Stimulated activated CD4-positive, alpha-beta T cell treated with anti-CD3 and anti-CD28 coated beads, Interleukin-1b, Interleukin-23, amount 100 ng/mL, for 24 hours (primary cell): ENCODE measurements at regions not wholly inside any gene's neighbourhood (a gene's known extent, or its start where the extent isn't known, plus 50 kb on each side); places are given as distances from the start of the nearest gene placed in this dataset.
"Not testable (repeated sequence)": the region's sequence is repeated elsewhere in the genome, so short reads cannot be mapped to it uniquely, and the experiment has no call there.

Source experiments
- DNase-seq, 4 experiments: peaks; one replicate each; pipeline ENCODE4 v3.0.0-alpha.2; 2020; ENCODE audit warnings: low read depth in 4 of 4, low spot score in 1 of 4

DNA sequence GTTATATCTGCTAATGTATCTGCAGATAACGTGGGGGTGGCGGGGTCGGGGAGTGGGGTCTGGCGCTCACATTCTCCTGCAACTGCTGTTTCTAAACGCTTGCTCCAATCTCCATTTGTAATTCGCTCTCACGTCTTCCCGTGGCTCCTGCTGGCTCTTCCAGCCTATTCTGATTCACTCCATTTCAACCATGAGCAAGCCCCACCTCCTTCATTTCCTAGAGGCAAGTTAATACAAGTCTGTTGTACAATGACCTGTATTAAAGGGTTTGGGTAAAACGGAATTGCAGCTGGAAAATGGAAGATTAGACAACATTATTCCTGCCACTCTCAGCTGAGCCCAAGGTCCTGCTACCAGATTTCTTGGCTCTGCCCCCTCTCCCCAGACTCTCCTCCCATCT, 132.3 kb downstream of the CSNK2A3 start:
- no peak for DNase-seq

DNA sequence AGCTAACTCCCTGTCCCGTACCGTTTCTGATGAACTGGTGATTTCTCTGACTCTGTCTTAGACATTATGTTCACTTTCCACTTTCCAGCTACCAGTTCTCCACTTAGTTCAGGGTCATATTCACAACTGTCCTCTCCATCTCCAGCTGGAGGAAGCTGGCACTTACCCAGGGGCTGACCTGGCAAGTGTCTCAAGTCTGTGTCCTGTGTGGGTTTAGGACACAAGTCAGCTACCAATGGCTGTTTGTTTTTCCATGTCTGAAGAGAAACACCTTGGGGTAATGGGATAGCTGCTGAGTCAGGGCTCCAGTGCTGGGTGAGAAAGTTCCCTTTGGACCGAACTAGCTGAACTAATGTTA, 134.4 kb downstream of the CSNK2A3 start:
- DNase-seq, result no peak

DNA sequence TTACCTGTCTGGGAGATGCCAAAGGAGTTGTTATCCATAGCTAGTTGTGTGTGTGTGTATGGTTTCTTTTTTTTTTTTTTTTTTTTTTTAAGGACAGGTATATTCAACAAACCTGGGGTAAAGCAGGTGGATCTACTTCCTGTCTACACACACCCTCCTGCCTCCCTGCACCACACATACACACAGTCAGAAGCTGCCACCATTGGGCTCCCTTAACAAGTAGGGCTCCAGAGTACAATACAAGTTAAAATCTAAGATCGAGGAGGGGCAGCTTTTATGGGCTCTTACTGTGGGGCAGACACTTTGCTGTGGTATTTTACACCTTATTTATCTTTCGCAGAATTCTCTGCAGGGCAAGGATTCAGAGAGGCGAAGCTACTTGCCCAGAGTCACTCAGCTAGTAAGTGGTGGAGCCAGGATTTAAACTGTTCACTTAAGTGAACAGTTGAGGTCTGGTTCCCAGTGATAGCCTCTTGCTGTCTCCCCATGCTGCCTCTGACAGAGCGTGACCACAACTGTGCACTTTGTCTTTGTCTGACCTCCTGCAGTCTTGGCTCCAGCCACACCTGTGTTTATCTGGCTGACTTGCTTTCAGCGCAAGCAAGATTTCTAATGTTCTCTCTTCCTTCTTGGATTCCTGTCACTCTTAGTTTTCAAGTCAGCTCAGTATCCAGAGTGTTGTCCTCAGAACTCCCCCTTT, 135.0 kb downstream of the CSNK2A3 start:
- DNase-seq, result no peak

DNA sequence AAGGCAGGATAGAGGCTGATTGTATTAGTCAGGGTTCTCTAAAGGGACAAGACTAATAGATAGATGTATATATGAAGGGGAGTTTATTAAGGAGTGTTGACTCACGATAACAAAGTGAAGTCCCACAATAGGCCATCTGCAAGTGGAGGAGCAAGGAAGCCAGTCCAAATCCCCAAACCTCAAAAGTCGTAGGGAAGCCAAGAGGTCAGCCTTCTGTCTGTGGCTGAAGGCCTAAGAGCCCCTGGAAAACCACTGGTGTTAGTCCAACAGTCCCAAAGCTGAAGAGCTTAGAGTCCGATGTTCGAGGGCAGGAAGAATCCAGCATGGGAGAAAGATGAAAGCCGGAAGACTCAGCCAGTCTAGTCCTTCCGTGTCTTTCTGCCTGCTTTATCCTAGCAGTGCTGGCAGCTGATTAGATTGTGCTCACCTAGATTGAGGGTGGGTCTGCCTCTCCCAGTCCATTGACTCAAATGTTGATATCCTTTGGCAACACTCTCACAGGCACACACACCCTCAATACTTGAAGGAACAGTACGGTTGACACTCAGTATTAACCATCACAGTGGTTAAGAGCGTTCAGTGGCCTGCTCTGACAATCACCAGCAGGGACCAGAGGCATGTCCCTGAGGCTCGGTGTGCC, 135.6 kb downstream of the CSNK2A3 start:
- DNase-seq, result no peak

DNA sequence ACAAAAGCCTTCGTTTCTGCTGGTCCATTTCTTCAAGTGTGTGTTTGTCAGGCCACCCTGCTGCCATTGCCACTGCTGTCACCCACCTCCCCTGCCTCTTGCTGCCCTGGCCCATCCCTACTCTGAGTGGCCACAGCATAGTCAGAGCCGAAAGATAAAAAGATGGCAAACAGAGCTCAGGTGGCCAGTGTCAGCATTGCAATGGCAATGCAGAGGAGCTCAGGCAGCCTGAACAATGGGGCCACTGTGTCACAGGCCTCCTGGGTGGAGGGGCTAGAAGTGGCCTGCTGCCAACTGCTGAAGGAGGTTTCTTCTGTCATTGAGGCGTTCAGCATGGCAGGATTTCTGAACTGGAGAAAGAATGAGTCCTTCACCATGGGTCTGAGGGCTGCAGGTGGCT, 137.1 kb downstream of the CSNK2A3 start:
- DNase-seq, result no peak

DNA sequence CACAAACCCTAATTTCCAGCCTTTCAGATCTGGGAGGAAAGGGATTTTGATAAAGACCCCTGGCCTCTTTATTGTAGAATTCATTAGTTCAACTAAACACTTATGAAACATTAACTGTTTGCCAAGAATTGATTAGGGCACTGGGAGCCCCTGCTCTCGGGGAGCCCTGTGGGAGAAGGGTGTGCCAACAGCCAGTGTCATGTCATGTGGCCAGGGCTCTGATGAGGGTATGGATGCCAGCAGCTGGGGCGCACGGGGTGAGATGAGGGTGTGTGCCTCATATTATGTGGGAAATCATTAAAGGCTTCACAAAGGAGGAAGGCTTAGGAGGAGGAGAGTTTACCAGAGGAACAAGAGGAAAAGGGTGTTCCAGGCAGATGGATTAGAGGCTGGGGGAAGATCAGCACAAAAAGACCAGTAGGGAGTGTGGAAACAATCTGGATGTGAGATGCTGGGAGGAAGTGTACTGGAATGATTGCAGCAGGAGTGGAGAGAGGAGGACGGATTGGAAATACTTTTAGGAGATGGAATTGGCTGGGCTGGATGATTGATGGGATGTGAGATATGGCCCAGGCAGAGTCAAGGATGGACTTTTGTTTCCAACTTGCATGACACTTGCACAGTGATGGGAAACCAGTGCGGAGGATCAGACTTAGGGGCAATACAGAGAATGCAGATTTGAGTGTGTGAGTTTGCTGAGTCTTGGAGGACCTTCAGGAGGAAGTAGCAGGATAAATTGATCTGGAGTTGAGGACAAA, 137.8 kb downstream of the CSNK2A3 start:
- DNase-seq, result no peak

DNA sequence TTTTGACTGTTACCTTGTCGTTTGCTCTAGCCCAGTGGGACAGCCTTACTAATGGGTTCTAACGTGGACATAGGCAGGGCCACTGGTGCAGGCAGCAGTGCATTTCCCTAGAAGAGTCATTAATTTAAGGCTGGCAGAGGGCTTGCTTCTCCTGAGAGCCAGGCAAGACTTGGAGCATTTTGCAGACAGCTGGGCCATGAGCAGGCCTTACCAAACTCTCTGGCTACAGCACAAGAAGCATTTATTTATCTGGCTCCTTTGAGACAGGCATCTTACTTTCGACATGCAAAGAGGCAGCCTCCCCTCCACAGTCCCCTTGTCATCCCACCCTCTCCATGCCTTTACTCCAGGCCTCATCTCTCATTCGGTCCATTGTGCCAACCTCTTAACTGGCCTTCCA, 139.9 kb downstream of the CSNK2A3 start:
- no peak for DNase-seq

DNA sequence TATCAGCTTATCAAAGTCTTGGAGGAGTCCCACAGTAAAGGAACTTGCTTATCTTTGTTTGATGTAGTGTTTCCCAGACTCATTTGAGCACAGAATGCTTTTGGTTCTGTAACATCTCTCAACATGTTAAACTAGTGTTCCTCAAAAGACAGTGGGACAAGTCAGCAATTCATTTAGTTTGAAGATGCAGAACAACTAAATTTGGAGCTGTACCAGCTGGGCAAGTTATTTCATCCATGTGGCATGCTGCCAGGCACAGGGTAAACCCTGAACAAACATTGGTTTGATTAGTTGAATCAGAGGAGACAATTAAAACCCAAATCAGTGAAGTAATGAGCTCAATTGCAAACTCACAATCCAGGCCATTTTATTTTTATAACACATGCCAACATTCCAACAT, 141.2 kb downstream of the CSNK2A3 start:
- DNase-seq, result no peak

DNA sequence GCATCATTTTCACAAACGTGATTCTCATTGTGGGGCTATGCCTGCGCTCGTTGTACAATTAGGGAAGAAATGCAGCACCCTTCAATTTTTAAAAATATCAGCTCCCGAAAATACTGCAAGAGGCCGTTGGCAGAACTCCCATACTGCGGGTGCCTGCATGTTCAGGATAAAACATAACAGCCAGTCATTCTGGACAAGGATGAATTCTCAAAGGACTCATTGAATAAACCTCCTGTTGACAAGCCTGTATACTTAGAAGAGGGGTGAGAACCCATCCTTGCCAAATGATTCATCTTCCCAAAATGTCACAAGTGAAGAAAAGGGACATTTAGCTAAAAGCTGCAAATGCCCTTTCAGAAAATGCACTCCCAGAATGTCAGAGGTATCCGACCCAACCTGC, 141.9 kb downstream of the CSNK2A3 start:
- no peak for DNase-seq

DNA sequence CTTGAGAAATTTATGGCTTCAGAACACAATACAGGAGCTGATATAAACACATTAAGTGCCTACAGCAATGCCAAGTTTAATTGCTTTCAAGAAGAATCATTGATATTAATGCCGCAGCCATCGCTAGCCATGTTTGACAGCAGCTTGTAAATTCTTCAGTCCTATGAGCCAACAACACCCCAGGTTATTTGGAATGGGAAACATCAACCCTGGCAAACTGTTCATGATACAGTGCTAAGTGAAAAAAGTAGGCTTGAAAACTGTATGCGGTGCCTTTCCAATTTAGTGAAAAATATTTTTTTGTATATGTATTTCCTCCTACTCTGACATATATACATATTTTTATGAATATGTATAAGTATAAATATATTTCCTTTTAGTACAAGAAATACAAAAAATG, 142.6 kb downstream of the CSNK2A3 start:
- no peak for DNase-seq

DNA sequence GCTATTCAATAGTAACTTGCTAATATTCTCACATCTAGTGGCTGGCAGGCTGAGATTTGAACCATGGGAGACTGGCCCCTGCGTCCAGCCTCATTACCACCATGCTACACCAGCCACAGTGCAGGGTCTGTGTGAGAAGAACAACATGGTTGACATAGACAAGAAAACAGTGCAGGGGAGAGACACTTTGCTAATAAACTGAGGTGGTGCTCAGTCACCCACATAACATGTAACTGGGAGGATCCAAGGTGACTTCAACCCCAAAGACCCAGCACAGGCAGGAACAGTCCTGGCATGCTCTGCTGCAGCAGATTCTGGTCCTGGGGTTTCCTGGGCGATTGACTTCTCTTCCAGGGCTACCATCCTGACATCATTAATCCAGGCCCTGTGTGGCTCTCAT, 143.1 kb downstream of the CSNK2A3 start:
- DNase-seq, result no peak

DNA sequence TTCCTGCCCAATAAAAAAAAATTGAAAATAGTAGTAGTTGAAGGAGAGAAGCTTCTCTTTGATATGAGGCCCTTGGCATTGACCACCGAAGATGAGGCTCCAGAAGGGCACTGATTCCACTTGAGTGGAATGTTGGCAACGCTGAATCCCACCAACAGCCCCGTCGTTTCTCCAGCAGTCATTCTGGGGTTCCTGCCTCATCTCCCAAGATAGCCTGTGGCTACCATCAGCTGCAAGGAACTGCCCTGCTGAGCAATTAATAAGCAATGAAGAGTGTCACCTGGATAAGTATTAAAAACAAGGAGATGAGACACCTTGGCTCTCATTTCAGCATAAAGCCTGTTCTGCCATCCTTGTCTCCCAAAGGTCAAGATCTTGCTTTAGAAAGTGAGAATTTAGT, 144.1 kb downstream of the CSNK2A3 start:
- no peak for DNase-seq

DNA sequence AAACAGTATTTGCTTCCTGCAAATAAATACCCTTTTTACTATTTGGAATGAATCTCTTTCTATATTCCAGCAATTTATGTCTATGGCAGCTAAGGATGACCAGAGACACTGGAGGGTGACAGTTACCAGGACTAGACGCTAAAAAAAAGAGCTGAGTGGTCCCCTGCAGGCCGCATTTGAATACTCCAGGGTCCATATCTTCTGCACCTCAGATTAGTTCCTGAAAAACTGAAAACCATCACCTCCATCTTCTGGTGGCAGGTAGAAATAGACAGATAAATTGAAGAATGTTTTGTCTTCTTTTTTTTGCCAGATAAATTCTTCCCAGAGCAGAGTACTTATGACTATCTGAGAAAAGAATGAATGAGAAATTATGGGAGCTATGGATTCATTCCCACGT, 145.6 kb downstream of the CSNK2A3 start:
- DNase-seq, result no peak

DNA sequence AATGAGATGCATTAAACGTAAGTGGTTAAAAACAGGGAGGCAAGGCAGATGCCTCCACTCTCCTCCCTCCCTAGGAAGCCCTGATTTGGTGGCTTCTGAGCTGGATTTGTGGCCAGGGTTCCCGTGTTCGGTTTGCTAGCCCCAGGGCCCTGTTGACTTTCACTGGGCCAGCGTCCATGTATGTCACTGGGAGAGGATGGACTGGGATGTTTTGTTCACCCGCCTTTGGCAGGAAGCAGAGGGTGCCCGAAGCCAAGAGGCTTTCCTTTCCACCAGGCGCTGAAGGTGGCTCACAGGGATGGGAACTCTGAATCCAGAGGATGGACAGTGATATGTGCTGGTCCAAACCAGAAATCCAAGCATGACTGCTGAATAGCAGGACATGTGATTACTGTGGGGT, 146.6 kb downstream of the CSNK2A3 start:
- DNase-seq, result no peak

DNA sequence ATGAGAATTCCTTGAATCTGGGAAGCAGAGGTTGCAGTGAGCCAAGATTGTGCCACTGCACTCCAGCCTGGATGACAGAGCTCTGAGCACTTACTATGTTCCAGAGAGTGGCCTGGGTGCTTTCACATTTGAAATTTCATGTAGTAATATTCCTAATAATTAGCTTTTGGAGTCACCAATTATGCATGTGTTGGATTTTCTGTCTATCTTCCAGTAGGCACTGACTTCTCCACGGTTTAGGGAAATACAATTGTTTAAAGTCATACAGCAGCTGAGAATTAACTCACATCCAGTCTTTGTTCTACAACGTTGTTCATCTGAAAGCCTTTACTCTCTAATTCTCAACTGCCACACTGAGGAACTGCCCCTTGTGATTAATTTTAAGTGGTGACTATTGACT, 150.2 kb downstream of the CSNK2A3 start:
- no peak for DNase-seq

DNA sequence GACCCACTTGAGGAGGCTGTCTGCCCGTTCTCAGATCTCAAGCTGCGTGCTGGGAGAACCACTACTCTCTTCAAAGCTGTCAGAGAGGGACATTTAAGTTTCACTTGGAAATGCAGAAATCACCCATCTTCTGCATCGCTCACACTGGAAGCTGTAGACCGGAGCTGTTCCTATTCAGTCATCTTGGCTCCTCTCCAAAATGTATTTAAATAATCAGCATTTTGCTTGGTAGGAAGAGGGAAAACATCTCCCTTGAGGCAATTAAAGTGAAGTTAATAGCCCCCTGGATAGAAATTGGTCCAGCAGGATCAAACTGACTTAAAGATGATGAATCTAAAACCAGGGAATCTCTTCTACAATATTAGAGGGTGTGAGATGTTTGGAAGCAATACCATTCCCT, 151.7 kb downstream of the CSNK2A3 start:
- DNase-seq, result not testable (repeated sequence)

DNA sequence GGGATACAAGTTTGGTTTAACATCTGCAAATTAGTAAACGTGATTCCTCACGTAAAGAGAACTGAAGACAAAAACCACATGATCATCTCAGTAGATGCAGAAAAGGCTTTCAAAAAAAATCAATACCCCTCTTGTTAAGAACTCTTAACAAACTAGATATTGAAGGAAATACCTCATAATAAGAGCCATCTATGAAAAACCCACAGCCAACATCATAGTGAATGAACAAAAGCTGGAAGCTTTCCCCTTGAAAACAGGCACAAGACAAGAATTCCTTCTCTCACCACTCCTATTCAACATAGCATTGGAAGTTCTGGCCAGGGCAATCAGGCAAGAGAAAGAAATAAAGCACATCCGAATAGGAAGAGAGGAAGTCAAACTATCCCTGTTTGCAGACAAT, 160.5 kb downstream of the CSNK2A3 start:
- no peak for DNase-seq

DNA sequence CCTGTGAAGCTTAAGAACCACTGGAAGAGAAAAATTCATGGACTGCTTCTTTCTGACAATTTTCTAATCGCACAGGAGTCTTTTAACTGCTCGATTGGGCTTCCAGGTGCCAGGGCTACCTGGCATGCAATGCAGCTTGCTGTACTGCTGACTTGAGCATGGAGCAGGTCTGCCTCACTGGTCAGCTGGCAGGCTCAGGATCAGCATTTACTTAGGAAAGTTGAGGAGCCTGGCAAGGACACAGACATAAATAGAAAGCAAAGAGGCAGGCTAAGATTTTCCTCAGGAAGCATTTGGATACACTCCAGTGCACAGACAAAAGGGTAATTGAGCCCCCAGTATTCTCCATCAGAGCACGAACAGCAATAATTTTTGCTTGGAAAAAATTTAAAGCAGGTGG, 163.5 kb downstream of the CSNK2A3 start:
- no peak for DNase-seq

DNA sequence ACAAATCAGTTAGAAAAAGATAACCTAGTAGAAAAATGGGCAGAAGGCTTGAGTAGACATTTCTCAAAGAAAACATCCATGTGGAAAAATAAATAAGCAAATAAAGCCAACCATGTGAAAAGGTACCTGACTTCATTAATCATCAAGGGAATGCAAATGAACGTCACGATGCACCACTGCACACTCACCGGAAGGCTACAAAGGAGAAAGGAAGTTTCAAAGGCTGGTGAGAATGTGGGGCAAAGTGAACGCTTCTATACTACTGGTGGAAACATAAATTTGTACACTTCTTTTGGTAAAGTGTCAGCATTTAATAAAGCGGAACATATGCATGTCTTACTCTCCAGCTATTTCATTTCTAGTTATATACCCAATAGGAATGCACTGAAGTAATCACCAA, 166.8 kb downstream of the CSNK2A3 start:
- no peak for DNase-seq

DNA sequence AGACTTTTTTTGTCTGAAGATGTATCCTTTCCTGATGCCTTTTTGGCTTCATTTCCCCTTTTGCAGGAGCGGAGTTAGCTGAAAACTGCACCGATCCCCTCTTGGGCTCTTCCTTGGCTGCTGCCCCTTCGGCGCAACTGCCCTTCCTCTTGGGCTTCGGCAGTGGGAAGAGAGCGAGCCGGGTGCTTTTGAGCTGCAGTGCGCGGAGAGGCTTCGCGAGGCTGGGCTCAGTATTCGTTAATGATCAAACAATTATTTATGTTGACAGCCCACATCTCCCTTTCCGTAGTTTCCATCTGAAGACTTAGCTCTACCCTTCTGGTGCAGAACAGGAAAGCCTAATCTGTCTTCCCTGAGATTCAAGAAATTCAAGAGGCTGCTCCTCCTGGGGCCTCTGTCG, 170.8 kb downstream of the CSNK2A3 start:
- no peak for DNase-seq

DNA sequence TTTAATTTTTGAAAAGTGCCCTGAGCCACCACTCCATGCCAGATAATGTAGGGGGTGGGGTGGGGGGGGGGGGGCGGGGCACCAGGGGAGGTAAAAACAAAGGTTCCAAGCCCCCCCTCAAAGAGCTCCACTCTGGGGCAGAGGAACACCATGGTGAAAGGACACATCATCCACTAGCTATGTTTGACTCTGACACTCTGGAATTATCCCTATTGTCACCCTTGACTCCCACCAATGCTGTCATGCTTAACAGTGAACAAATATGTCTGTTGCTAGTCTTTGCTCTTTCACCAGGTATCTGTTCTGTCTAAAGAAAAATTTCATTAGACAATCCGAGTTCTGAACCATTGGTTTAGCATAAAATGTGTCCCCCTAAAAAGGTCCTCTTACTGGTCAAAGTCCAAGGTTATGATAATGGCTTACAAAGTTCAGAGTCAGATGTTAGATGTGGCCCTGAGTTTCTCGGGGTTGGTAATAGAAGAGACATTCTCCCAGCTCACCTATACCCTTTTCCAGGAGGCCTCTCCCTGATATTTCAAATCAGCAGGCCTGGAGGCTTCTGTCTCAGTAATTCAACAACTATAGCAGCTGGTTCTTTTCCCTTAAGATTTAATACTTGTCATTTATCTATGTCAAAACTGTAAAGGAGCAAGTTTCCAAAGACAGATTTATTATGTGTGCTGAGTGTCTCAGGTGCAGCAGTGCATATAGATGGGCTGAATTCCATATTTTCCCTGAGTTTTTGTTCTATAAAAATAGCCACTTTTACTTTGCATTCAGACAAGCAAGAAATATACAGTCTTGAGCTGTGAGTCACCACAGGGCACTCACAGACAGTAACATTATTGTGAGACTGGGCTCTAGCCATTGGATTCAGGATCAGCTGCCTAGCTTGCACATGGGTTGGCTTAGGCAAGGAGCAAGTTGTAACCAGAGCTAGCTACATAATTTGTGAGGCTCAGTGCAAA, 174.1 kb downstream of the CSNK2A3 start:
- DNase-seq, result no peak
